GM12872 (cell line): ENCODE measurements at regions not wholly inside any gene's neighbourhood (a gene's known extent, or its start where the extent isn't known, plus 50 kb on each side); places are given as distances from the start of the nearest gene placed in this dataset.

Experiments used
- TF ChIP-seq, protein P1 (sequence below): IDR thresholded peaks from 3 replicates; pipeline ENCODE4 v1.5.1; 2011; ENCODE audit warnings: low read depth, mild to moderate bottlenecking, low read length, moderate library complexity; ENCODE audit not compliant: insufficient read depth

DNA sequence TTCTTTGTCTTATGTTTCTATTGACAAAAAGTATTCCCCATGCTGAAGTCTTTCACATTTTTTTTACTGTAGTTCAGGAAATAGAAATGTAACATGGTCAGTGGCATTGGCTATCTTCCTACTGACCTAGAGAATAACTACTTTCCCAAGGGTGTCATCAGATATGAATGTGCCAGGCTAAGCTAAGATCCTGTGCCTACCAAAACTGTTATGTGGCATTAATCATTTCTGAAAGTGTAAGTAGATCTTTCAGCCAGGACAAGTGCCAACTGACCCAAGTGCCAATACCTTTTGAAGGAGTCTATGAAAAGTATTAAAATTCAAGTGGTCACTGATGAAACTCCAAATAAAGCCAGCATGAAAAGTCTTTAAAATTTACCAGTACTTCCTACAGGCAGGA, 165.3 kb downstream of the TNFSF18 start:
- TF ChIP-seq, protein P1, sequence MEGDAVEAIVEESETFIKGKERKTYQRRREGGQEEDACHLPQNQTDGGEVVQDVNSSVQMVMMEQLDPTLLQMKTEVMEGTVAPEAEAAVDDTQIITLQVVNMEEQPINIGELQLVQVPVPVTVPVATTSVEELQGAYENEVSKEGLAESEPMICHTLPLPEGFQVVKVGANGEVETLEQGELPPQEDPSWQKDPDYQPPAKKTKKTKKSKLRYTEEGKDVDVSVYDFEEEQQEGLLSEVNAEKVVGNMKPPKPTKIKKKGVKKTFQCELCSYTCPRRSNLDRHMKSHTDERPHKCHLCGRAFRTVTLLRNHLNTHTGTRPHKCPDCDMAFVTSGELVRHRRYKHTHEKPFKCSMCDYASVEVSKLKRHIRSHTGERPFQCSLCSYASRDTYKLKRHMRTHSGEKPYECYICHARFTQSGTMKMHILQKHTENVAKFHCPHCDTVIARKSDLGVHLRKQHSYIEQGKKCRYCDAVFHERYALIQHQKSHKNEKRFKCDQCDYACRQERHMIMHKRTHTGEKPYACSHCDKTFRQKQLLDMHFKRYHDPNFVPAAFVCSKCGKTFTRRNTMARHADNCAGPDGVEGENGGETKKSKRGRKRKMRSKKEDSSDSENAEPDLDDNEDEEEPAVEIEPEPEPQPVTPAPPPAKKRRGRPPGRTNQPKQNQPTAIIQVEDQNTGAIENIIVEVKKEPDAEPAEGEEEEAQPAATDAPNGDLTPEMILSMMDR = no peak

DNA sequence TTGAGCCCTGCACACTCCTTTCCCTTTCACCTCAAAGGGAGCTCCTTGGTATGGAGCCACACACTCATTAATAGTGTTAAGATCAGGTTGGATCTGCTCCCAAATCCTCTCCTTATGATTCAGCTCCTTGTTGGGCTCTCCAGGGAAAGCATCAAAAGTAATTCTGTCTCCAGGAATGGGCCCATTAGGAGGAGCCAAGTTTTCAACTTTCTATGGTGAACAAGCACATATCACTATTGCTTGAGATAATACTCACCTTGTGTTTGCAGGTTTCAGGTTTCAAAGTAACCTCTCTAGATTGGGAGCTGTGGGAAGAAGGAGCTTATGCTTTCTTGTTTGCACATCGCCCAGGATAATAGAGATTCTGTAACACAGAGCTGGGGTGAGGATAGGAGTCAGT, 164.8 kb downstream of the TNFSF18 start:
- TF ChIP-seq, protein P1 = no peak

DNA sequence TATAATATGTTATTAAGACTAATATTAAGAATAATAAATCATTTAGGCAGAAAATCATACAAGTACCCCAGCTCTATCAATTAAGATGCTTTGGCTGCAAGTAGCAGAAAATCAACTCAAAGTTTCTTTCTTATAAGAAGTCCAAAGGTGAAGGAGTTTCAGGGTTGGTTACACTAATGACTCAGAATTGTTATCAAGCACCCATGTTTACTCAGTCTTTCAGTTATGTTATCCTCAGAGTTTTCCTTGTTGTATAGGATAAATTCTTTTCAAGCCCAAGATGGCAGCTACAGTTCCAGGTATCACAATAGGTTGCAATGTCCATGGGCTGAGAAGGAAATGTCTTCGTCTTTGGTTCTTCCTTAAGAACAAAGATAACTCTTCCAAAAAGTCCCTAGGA, 163.6 kb downstream of the TNFSF18 start:
- TF ChIP-seq, protein P1 = no peak

DNA sequence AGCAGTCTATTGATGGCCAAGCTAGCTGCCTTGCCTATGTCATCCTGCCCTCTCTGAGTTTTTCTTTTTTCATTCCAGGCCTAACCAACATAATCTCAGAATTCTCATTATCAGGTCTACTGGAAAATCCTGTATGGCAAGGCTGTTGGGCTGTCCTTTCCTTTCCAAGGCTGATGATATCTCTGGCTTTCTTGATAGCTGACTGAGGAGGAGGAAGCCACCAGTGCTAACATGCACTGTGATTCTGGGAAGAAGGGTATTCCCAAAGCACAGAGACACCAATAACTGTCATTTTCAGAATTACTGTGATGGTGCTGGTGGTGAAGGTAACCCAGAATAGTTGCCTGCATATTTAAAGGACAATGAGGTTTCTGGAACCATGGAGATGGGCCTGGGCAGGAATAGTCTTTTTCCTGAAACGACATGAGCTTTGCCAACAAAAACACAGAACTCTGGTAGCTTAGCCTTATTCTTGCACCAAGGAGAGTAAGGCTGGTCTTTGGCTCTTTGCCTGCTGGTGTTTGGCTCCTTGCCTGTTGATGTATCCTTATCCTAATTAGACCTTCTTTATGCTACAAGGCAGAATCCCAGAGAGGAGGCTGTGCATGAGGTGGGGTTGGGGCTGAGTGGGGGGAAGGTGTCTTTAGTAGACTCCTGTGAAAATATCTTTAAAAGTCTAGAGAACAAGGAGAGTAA, 157.4 kb downstream of the TNFSF18 start:
- TF ChIP-seq, protein P1 = no peak

DNA sequence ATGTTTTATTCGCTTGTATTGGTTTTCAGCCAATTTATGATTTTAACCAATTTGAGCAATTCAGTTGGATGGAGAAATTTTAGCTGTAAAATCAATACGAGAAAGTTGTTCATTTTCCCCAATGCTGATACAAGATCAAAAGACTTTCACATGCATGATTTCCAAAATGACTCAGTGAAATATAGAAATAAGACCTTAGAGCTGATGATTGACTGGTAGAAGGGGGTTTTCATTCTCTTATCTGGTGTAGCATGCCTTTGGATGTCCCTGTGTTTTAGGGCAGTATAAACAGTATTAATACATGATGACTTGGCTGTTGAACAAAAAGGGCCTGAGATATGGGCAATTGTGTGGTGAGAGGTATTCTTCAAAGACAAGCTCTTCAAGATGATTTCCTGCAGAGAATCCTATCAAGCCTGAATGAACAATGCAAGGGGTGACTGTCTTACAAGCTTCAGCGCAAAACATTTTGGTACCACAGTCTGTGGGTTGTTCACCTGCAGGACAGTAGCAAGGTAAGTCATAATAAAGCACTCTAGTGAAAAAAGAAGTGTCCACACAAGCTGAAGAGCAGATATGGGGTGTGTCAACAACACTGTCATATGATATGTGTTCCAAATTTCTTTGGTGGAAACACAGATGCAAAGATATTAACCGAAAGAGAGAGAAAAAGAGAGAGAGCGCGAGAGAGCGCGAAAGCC, 156.2 kb downstream of the TNFSF18 start:
- TF ChIP-seq, protein P1 = no peak

DNA sequence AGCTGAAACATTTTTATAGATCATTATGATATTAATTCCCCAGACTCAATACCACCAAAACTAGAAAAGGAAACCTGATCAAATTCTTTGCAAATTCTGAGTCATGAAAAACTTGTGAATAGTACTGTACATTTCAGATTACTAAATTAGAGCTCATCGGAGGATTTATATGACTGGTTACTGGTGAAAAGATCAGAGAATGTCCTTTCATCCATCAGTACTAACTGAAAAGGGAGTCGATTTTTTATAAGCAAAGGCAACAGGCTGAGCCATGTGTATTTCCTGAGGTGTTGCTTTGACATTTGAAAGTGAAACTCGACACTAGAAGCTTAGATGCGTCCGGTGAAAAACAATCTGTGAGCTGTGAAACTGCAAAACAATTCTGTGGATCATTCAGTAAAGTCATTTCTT, 155.7 kb downstream of the TNFSF18 start:
- TF ChIP-seq, protein P1 = no peak

DNA sequence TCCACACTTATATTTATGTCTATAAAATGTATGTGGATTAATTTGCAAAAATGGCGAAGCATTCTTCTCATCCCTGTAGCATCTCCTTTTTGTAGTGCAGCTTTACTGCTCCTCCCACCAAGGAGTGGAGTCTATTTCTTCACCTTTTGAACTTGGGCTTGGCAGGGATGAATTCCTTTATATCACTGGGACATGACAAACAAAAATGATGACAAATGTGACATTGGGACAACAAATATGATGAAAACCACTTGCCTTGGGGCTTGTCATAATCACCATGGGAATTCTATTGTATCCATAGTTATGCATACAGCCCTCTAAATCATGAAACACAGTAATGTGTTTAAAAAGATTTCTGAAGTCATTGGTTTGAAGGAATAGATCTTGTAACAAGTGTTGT, 155.0 kb downstream of the TNFSF18 start:
- TF ChIP-seq, protein P1 = no peak
